Left colon (tissue), 2 donors: ENCODE measurements at regions not wholly inside any gene's neighbourhood (a gene's known extent, or its start where the extent isn't known, plus 50 kb on each side); places are given as distances from the start of the nearest gene placed in this dataset.
"Not testable (repeated sequence)": the region's sequence is repeated elsewhere in the genome, so short reads cannot be mapped to it uniquely, and the experiment has no call there.

Source experiments
- ATAC-seq: fragments of 200-7000 bp; cut with Tn5 transposase; one replicate; pipeline ENCODE4 v1.9.1; 2020; ENCODE audit warnings: mild to moderate bottlenecking, moderate library complexity
- DNase-seq, 2 donors: peaks; one replicate each; pipeline ENCODE4 v3.0.0-alpha.2; 2020
- intact Hi-C, 2 donors: fragments of 100-400 bp; cut with DNase I in 1 of 2; cut with micrococcal nuclease in 1 of 2; formaldehyde crosslinking; loops; one replicate each; pipeline versions ENCODE4 v1.11.2 to v1.14.0; 2022; cut with DNase I, micrococcal nuclease
- donor health status: DM: no; HTN: no; CAD: no.
- donor health status: DM: yes; HTN: yes; CAD: no.

GRCh38 chr20:55635870-55636269 is 369.4 kb downstream of the CBLN4 start:
- intact Hi-C loops: no loop called here
- no peak for DNase-seq
- no peak for ATAC-seq

- no peak for ATAC-seq
- intact Hi-C loops: no loop called here
These were observed 372.7 kb downstream of the CBLN4 start for GRCh38 chr20:55632592-55632991.

GRCh38 chr20:55629143-55629542 is 376.2 kb downstream of the CBLN4 start:
- intact Hi-C loops, ATAC-seq, DNase-seq: not testable (repeated sequence)

More at GRCh38 chr20:55632592-55632991, 372.7 kb downstream of the CBLN4 start:
- DNase-seq: no peak

GRCh38 chr20:55626716-55627115 is 378.6 kb downstream of the CBLN4 start:
- intact Hi-C loops: no loop called here
- DNase-seq (no peak), ATAC-seq (no peak)

- intact Hi-C loops: no loop called here
- no peak for DNase-seq
- no peak for ATAC-seq
These were observed 389.0 kb downstream of the CBLN4 start for GRCh38 chr20:55616367-55616766.

- DNase-seq: no peak
- ATAC-seq: no peak
- intact Hi-C loops: no loop called here
These were observed 389.5 kb downstream of the CBLN4 start for GRCh38 chr20:55615818-55616217.

GRCh38 chr20:55614220-55614757 is 391.0 kb downstream of the CBLN4 start:
- no peak for DNase-seq
- ATAC-seq: no peak
- intact Hi-C loops: no loop called here

- intact Hi-C loops: no loop called here
- DNase-seq (no peak), ATAC-seq (no peak)
These were observed 394.6 kb downstream of the CBLN4 start for GRCh38 chr20:55610756-55611155.

- ATAC-seq: no peak
- intact Hi-C loops: no loop called here
- DNase-seq: no peak
These were observed 399.7 kb downstream of the CBLN4 start for GRCh38 chr20:55605594-55605993.

- DNase-seq (no peak), ATAC-seq (no peak)
- intact Hi-C loops: no loop called here
These were observed 407.8 kb downstream of the CBLN4 start for GRCh38 chr20:55597526-55597925.

GRCh38 chr20:55596431-55596830 is 408.9 kb downstream of the CBLN4 start:
- DNase-seq (no peak), ATAC-seq (no peak)
- intact Hi-C loops: no loop called here

GRCh38 chr20:55592866-55593265 is 412.5 kb downstream of the CBLN4 start:
- ATAC-seq: no peak
- DNase-seq: no peak

GRCh38 chr20:55586610-55587009 is 418.7 kb downstream of the CBLN4 start:
- intact Hi-C loops: no loop called here
- ATAC-seq: no peak
- DNase-seq: no peak

More at GRCh38 chr20:55592866-55593265, 412.5 kb downstream of the CBLN4 start:
- intact Hi-C loops: no loop called here

GRCh38 chr20:55584964-55585363 is 420.4 kb downstream of the CBLN4 start:
- DNase-seq (no peak), ATAC-seq (no peak)
- intact Hi-C loops: no loop called here

- ATAC-seq (no peak), DNase-seq (no peak)
- intact Hi-C loops: no loop called here
These were observed 421.0 kb downstream of the CBLN4 start for GRCh38 chr20:55584307-55584706.

GRCh38 chr20:55583036-55583435 is 422.3 kb downstream of the CBLN4 start:
- ATAC-seq (no peak), DNase-seq (no peak)
- intact Hi-C loops: no loop called here

GRCh38 chr20:55582498-55582897 is 422.8 kb downstream of the CBLN4 start:
- intact Hi-C loops: no loop called here
- ATAC-seq (no peak), DNase-seq (no peak)

- ATAC-seq (no peak), DNase-seq (no peak)
- intact Hi-C loops: no loop called here
These were observed 423.8 kb downstream of the CBLN4 start for GRCh38 chr20:55581519-55581918.

- ATAC-seq (no peak), DNase-seq (no peak)
- intact Hi-C loops: no loop called here
These were observed 424.8 kb downstream of the CBLN4 start for GRCh38 chr20:55580475-55580874.

GRCh38 chr20:55579802-55580201 is 425.5 kb downstream of the CBLN4 start:
- intact Hi-C loops: no loop called here
- DNase-seq: no peak
- ATAC-seq: no peak

- DNase-seq (no peak), ATAC-seq (no peak)
- intact Hi-C loops: no loop called here
These were observed 428.3 kb downstream of the CBLN4 start for GRCh38 chr20:55576981-55577380.

- DNase-seq (no peak), ATAC-seq (no peak)
- intact Hi-C loops: no loop called here
These were observed 436.2 kb downstream of the CBLN4 start for GRCh38 chr20:55569084-55569483.
